ENCODE measurements at regions not wholly inside any gene's neighbourhood (a gene's known extent, or its start where the extent isn't known, plus 50 kb on each side); places are given as distances from the start of the nearest gene placed in this dataset.
"Not testable (repeated sequence)": the region's sequence is repeated elsewhere in the genome, so short reads cannot be mapped to it uniquely, and the experiment has no call there.

DNA sequence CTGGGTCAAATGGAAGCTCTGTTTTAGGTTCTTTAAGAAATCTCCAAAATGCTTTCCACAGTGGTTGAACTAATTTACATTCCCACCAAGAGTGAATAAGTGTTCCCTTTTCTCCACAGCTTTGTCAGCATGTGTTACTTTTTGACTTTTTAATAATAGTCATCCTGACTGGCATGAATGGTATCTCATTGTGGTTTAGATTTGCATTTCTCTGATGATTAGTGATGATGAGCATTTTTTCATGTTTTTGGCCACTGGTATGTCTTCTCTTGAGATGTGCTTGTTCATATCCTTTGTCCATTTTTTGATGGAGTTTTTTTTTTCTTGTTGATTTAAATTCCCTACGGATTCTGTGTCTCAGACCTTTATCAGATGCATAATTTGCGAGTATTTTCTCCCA, 745.0 kb upstream of the BCHE start:
- Mint-ChIP-seq H3K36me3 (ENCODE audit: low read depth) (no peaks in the 10 kb centered on the region), H3K9me3 (no peaks in the 10 kb centered on the region), H3K4me3 (no peak overlapping the region), H3K27ac (no peak overlapping the region), H3K27me3 (ENCODE audit: low read depth) (no peaks in the 10 kb centered on the region), H3K4me1 (peaks cover 4% of the 10 kb centered on the region)
- TF ChIP-seq, protein P1, sequence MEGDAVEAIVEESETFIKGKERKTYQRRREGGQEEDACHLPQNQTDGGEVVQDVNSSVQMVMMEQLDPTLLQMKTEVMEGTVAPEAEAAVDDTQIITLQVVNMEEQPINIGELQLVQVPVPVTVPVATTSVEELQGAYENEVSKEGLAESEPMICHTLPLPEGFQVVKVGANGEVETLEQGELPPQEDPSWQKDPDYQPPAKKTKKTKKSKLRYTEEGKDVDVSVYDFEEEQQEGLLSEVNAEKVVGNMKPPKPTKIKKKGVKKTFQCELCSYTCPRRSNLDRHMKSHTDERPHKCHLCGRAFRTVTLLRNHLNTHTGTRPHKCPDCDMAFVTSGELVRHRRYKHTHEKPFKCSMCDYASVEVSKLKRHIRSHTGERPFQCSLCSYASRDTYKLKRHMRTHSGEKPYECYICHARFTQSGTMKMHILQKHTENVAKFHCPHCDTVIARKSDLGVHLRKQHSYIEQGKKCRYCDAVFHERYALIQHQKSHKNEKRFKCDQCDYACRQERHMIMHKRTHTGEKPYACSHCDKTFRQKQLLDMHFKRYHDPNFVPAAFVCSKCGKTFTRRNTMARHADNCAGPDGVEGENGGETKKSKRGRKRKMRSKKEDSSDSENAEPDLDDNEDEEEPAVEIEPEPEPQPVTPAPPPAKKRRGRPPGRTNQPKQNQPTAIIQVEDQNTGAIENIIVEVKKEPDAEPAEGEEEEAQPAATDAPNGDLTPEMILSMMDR (IDR thresholded peaks at IDR 0.05; ENCODE audit: unreplicated experiment in 3 of 3) = no peak

DNA sequence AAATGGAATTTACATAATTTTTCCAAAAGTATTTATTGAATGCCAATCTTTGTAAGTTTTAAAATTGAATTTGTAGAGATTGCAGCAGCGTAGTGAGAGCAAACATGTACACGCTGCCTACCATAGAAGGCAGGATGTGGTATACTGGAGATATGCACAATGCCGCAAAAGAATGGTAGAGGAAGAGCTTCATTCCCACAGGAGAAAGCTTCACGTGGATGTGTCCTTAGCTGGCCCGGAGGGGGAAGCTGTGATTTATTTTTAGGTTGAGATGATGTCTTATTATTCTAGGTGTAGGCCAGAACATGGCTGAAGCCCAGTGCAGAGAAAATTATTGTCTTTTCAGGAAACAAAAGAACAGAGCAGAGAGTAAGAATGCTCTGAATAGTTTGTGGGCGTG, 743.3 kb upstream of the BCHE start:
- no peaks in the 10 kb centered on the region for H3K27me3 Mint-ChIP-seq (ENCODE audit: low read depth)

DNA sequence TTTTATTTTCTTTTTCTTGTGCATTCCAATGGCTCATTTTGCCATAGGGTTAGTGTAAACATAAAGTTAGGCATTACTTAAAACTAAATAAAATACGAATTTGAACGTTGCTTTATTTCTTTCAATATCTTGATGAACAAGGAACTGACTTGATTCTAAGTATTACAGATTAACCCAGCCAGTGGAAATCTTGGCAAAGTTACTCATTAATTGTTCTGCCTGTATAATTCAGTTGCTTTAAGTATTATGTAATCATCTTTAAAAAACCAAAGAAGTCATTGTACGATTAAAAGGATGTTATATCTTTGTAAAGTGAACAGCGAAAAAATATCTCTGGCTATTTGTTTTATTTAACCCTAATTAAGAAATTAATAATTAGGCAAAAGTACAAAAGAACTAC, 737.9 kb upstream of the BCHE start:
- H3K27me3 Mint-ChIP-seq (ENCODE audit: low read depth) = no peaks in the 10 kb centered on the region
- H3K4me1 Mint-ChIP-seq = no peaks in the 10 kb centered on the region
- H3K27ac Mint-ChIP-seq = peak overlapping the region in 1 of 3 experiments; percentile 42
- no peak overlapping the region for H3K4me3 Mint-ChIP-seq
- no peaks in the 10 kb centered on the region for H3K9me3 Mint-ChIP-seq
- H3K36me3 Mint-ChIP-seq (ENCODE audit: low read depth) = no peaks in the 10 kb centered on the region
- TF ChIP-seq, protein P1 (IDR thresholded peaks at IDR 0.05; ENCODE audit: unreplicated experiment in 3 of 3) = no peak

More for the DNA sequence above, 743.3 kb upstream of the BCHE start:
- Mint-ChIP-seq H3K4me1 (peaks cover 4% of the 10 kb centered on the region), H3K36me3 (ENCODE audit: low read depth) (no peaks in the 10 kb centered on the region), H3K27ac (no peak overlapping the region), H3K4me3 (no peak overlapping the region), H3K9me3 (no peaks in the 10 kb centered on the region)
- TF ChIP-seq, protein P1 (IDR thresholded peaks at IDR 0.05; ENCODE audit: unreplicated experiment in 3 of 3) = no peak

- H3K27ac Mint-ChIP-seq; H3K4me3 Mint-ChIP-seq; H3K4me1 Mint-ChIP-seq; H3K27me3 Mint-ChIP-seq (ENCODE audit: low read depth); H3K9me3 Mint-ChIP-seq; H3K36me3 Mint-ChIP-seq (ENCODE audit: low read depth): not testable (repeated sequence)
Measured at GRCh38 chr3:166571686-166572085, 734.5 kb upstream of the BCHE start.

GRCh38 chr3:166570102-166570501, 732.9 kb upstream of the BCHE start:
- Mint-ChIP-seq H3K27ac (no peak overlapping the region), H3K4me3 (no peak overlapping the region), H3K27me3 (ENCODE audit: low read depth) (no peaks in the 10 kb centered on the region), H3K9me3 (no peaks in the 10 kb centered on the region), H3K4me1 (no peaks in the 10 kb centered on the region), H3K36me3 (ENCODE audit: low read depth) (no peaks in the 10 kb centered on the region)
- TF ChIP-seq, protein P1 (IDR thresholded peaks at IDR 0.05; ENCODE audit: unreplicated experiment in 3 of 3) = no peak

DNA sequence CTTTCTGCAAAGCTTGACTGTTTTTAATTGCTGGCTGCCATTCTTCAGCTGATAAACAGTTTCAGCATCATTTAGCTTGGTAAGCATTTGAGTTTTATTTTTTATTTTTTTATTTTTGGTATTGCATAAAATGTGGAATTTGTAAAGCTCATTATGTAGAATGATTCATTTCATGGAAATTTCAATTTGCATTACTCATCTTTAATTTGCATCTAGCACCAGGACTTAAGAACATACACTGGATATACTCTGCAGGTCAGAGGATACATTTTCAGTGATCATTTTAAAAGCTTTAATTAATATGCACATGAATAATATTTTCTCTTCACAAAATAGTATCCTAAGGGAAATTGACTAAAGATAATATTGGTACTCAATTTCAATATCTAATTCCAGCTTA, 732.4 kb upstream of the BCHE start:
- no peak overlapping the region for H3K27ac Mint-ChIP-seq
- TF ChIP-seq, protein P1 (IDR thresholded peaks at IDR 0.05; ENCODE audit: unreplicated experiment in 3 of 3) = no peak
- no peaks in the 10 kb centered on the region for H3K4me1 Mint-ChIP-seq
- no peaks in the 10 kb centered on the region for H3K27me3 Mint-ChIP-seq (ENCODE audit: low read depth)
- no peaks in the 10 kb centered on the region for H3K36me3 Mint-ChIP-seq (ENCODE audit: low read depth)
- H3K4me3 Mint-ChIP-seq = no peak overlapping the region
- no peaks in the 10 kb centered on the region for H3K9me3 Mint-ChIP-seq

Measured in nephron (organoid).